ENCODE measurements at regions not wholly inside any gene's neighbourhood (a gene's known extent, or its start where the extent isn't known, plus 50 kb on each side); places are given as distances from the start of the nearest gene placed in this dataset.

- TF ChIP-seq CTCF (IDR thresholded peaks at IDR 0.05) (no peak), POLR2A (IDR thresholded peaks at IDR 0.05) (no peak)
Observed at GRCh38 chr2:150847578-150847977, 360.1 kb upstream of the RND3 start.
